Osteoblast (primary cell): ENCODE measurements at regions not wholly inside any gene's neighbourhood (a gene's known extent, or its start where the extent isn't known, plus 50 kb on each side); places are given as distances from the start of the nearest gene placed in this dataset.

ENCODE experiments used
- DNase-seq: peaks from one replicate; pipeline ENCODE4 v3.0.0; 2011; ENCODE audit warnings: low spot score, mixed read lengths; ENCODE audit not compliant: insufficient read length; ENCODE audit errors: missing footprints
- H2AFZ ChIP-seq: 2 replicates; pipeline ENCODE4 v1.6.0; 2011; ENCODE audit warnings: mild to moderate bottlenecking, low read length
- H3K27ac ChIP-seq: 2 replicates; pipeline ENCODE4 v1.5.1; 2011; ENCODE audit warnings: mild to moderate bottlenecking, low read depth, low read length, moderate library complexity
- H3K27me3 ChIP-seq: 2 replicates; pipeline ENCODE4 v1.6.0; 2012; ENCODE audit warnings: mild to moderate bottlenecking, control low read depth, inconsistent platforms, low read length, moderate library complexity; ENCODE audit not compliant: insufficient read depth
- H3K36me3 ChIP-seq: 2 replicates; pipeline ENCODE4 v1.5.1; 2011; ENCODE audit warnings: mild to moderate bottlenecking, low read length, control low read depth, moderate library complexity; ENCODE audit not compliant: insufficient read depth
- H3K4me1 ChIP-seq: 2 replicates; pipeline ENCODE4 v1.5.1; 2011; ENCODE audit warnings: mild to moderate bottlenecking, low read length, control low read depth, moderate library complexity; ENCODE audit not compliant: insufficient read depth
- H3K4me2 ChIP-seq: 2 replicates; pipeline ENCODE4 v1.6.0; 2011; ENCODE audit warnings: mild to moderate bottlenecking, low read length; ENCODE audit not compliant: insufficient read depth
- H3K4me3 ChIP-seq: fragments of 200-600 bp; sonication (generic); 3 replicates; pipeline ENCODE4 v1.5.1; 2012; ENCODE audit warnings: mild to moderate bottlenecking, low read length, inconsistent platforms; ENCODE audit not compliant: insufficient read depth
- H3K79me2 ChIP-seq: 2 replicates; pipeline ENCODE4 v1.6.0; 2012; ENCODE audit warnings: mild to moderate bottlenecking, low read length, control low read depth, inconsistent platforms; ENCODE audit not compliant: insufficient read depth
- H3K9me3 ChIP-seq: 2 replicates; pipeline ENCODE4 v1.5.1; 2011; ENCODE audit warnings: low read depth, low read length, control low read depth
- H4K20me1 ChIP-seq: 2 replicates; pipeline ENCODE4 v1.6.0; 2012; ENCODE audit warnings: mild to moderate bottlenecking, low read length, control low read depth; ENCODE audit not compliant: insufficient read depth
- TF ChIP-seq, protein P1 (sequence below): IDR thresholded peaks from 2 replicates; pipeline ENCODE4 v1.5.1; 2011; ENCODE audit warnings: mild to moderate bottlenecking, low read depth, low read length, moderate library complexity; ENCODE audit errors: extremely low read depth

DNA sequence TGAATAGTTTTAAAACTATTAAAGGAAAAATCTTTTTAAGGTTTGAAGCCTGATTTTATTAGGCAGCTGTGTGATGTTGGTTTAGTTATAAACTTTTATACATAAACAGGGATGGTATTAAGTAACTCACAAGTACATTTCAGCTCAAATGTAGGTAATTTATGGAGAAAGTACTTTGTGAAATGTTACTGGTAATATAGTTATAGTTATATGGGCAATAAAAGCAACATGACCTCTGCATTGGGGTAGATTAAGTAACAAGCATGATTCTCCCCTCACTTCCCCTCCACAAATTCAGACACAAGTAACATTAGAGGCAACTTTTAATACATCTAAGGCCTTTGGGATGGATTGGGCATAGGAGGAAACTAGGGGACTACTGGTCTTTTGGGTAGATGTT is 154.3 kb upstream of the ID4 start:
- Histone ChIP-seq H3K79me2 (no peaks in the 10 kb centered on the region), H3K36me3 (no peaks in the 10 kb centered on the region), H2AFZ (no peak overlapping the region), H3K9me3 (no peaks in the 10 kb centered on the region), H4K20me1 (no peaks in the 10 kb centered on the region), H3K4me3 (no peak overlapping the region), H3K27ac (no peak overlapping the region), H3K4me2 (no peak overlapping the region), H3K27me3 (no peaks in the 10 kb centered on the region), H3K4me1 (no peaks in the 10 kb centered on the region)
- DNase-seq: no peak
- TF ChIP-seq, protein P1, sequence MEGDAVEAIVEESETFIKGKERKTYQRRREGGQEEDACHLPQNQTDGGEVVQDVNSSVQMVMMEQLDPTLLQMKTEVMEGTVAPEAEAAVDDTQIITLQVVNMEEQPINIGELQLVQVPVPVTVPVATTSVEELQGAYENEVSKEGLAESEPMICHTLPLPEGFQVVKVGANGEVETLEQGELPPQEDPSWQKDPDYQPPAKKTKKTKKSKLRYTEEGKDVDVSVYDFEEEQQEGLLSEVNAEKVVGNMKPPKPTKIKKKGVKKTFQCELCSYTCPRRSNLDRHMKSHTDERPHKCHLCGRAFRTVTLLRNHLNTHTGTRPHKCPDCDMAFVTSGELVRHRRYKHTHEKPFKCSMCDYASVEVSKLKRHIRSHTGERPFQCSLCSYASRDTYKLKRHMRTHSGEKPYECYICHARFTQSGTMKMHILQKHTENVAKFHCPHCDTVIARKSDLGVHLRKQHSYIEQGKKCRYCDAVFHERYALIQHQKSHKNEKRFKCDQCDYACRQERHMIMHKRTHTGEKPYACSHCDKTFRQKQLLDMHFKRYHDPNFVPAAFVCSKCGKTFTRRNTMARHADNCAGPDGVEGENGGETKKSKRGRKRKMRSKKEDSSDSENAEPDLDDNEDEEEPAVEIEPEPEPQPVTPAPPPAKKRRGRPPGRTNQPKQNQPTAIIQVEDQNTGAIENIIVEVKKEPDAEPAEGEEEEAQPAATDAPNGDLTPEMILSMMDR: no peak

DNA sequence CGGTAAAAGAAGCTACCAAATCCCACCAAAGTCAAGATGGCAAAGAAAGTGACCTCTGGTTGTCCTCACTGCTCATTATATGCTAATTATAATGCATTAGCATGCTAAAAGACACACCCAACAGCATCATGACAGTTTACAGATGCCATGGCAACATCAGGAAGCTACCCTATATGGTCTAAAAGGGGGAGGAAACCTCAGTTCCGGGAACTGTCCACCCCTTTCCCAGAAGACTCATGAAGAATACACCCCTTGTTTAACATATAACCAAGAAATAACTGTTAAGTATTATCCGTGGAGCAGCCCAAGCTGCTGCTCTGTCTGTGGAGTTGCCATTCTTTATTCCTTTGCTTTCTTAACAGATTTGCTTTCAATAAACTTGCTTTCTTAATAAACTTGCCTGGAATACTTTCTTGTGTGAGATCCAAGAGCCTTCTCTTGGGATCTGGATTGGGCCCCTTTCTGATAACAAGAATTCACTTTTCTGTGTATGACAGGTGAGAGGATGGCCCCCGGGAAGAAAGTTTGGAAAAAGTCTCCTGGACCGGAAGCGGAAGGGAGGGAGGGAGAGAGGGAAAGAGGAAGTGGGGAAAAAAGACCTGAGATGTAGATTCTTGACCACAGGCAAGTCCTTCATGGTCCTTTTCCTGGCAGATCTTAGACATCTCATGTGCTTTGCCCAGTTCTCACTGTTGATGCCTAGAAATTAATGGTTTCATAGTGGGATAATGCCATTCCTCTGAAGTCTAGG is 146.7 kb upstream of the ID4 start:
- Histone ChIP-seq H3K27me3 (peaks cover 43% of the 10 kb centered on the region), H4K20me1 (no peaks in the 10 kb centered on the region), H3K36me3 (no peaks in the 10 kb centered on the region), H3K79me2 (no peaks in the 10 kb centered on the region), H3K4me1 (no peaks in the 10 kb centered on the region), H3K4me2 (no peak overlapping the region), H3K9me3 (no peaks in the 10 kb centered on the region), H3K4me3 (no peak overlapping the region), H3K27ac (no peak overlapping the region), H2AFZ (no peak overlapping the region)
- TF ChIP-seq, protein P1: no peak
- DNase-seq: no peak

DNA sequence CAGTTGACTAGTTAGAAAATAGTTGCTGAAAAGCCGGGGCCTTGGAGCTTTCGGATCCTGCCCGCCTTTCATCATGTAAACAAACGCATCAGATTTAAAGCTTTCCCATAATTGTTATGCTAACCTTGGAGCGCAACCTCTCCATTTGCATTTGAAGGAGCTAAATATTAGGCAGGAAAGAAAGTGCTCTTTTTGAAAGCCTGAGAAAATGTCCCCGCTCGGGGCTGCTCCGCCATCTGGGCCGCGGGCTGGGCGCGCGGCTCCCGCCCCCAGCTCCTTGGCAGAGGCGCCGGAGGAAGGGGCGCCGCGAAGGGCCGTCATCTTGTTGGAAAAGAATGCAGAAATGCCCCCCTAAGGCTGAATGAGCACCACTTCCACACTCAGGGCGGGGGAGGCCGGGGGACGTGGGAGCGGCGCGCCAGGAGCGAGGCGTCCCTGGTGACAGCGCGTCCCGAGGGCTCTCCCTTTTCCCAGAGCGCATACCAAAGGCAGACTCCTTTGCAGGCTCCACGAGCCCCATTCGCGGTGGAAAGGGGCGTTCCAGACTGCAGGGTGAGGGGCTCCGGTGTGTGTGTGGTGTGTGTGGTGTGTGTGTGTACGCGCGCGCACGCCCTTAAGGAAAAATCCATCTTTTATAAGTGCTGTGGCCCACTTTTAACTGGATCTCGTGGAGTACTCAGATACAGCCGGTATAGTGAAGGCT is 145.6 kb upstream of the ID4 start:
- H3K4me3 ChIP-seq: peak overlapping the region; percentile 65
- no peak overlapping the region for H3K27ac ChIP-seq
- H4K20me1 ChIP-seq: no peaks in the 10 kb centered on the region
- H2AFZ ChIP-seq: peak overlapping the region; percentile 68
- no peak for DNase-seq
- H3K4me1 ChIP-seq: no peaks in the 10 kb centered on the region
- TF ChIP-seq, protein P1: no peak
- no peaks in the 10 kb centered on the region for H3K36me3 ChIP-seq
- no peaks in the 10 kb centered on the region for H3K9me3 ChIP-seq
- H3K27me3 ChIP-seq: peaks cover 43% of the 10 kb centered on the region
- H3K4me2 ChIP-seq: peak overlapping the region; percentile 85
- H3K79me2 ChIP-seq: no peaks in the 10 kb centered on the region

DNA sequence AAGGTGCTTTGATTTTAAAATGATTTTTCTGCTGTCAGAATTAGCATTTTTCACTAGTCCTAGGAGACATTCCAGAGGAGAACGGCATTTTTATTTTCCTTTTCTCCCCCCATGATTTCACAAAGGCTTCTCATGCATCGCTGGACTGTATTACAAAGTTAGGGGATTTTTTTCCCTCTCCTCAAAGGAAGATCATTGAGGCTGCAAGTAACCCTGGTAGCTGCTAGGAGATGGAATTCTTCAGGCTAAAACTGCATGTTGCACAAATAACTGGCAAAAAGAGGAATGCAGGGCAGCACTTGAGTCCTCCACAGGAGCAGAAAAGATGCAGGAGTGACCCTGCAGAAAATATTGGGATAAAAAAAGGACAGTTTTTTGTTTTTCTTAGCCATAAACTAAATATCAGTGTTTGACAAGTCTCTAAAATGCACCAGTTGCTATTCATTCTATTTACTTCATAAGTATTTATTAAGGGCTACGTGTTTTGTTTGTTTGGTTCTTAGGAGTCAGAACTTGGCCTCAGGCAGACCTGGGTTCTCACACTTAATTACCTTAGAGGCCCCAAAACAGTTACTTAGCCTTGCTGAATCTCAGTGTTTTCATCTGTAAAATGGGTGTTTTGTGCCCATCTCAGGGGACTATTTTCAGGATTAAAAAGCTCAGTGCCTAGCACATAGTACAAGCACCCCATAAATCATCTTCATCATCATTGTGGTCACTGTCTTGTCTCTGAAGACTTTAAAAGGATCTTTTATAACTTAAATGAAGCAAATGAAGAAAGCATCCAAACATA is 144.5 kb upstream of the ID4 start:
- H3K79me2 ChIP-seq: no peaks in the 10 kb centered on the region
- no peak overlapping the region for H3K4me2 ChIP-seq
- no peak overlapping the region for H3K27ac ChIP-seq
- H3K9me3 ChIP-seq: no peaks in the 10 kb centered on the region
- TF ChIP-seq, protein P1: no peak
- no peak overlapping the region for H2AFZ ChIP-seq
- DNase-seq: no peak
- no peak overlapping the region for H3K4me3 ChIP-seq
- no peaks in the 10 kb centered on the region for H4K20me1 ChIP-seq
- H3K27me3 ChIP-seq: peaks cover 43% of the 10 kb centered on the region
- H3K4me1 ChIP-seq: no peaks in the 10 kb centered on the region
- H3K36me3 ChIP-seq: no peaks in the 10 kb centered on the region
